ENCODE measurements at regions not wholly inside any gene's neighbourhood (a gene's known extent, or its start where the extent isn't known, plus 50 kb on each side); places are given as distances from the start of the nearest gene placed in this dataset.

DNA sequence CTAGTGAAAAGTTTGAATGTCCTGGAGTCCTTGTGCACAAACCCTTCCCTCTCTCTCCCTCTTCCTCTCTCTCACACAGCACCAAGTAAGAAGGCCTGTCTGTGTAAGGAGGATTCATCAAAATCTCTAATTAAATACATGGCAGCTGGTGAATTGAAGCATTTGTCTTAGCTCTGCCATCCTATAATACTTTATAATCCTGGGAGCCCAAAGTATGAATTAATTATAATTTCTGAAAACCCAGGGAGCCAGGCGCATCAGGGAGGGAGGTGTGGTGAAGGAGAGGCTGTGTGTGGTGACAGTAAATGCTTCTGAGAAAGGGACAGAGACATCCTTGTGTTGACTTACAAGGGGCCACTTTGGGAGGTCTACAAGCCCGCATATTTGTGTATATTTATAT lies 691.4 kb upstream of the EEF2KMT start:
- DNase-seq (ENCODE audit: extremely low spot score), result no peak
- TF ChIP-seq, protein P1, sequence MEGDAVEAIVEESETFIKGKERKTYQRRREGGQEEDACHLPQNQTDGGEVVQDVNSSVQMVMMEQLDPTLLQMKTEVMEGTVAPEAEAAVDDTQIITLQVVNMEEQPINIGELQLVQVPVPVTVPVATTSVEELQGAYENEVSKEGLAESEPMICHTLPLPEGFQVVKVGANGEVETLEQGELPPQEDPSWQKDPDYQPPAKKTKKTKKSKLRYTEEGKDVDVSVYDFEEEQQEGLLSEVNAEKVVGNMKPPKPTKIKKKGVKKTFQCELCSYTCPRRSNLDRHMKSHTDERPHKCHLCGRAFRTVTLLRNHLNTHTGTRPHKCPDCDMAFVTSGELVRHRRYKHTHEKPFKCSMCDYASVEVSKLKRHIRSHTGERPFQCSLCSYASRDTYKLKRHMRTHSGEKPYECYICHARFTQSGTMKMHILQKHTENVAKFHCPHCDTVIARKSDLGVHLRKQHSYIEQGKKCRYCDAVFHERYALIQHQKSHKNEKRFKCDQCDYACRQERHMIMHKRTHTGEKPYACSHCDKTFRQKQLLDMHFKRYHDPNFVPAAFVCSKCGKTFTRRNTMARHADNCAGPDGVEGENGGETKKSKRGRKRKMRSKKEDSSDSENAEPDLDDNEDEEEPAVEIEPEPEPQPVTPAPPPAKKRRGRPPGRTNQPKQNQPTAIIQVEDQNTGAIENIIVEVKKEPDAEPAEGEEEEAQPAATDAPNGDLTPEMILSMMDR (IDR thresholded peaks at IDR 0.05; ENCODE audit: control extremely low read depth, extremely low read depth, low read depth, missing control alignments), result no peak
- ChIA-PET CTCF (no interaction called here), POLR2A (no interaction called here)

DNA sequence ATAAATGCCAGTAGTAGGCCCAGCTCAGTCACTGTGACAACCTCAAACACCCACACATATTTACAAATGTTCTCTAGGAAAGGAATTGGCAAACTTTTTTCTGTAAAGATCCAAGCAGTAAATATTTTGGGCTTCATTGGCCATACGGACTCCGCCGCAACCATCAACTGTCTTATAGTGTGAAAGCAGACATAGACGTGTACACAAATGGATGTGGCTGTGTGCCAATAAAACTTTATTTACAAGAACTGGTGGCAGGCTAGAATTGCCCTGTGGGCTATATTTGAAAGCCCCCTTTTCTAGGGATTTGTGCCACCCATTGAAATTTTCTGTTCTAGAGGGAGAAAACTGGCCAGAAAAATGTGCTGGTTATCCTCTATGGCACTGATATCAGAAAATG lies 683.8 kb upstream of the EEF2KMT start:
- ChIA-PET CTCF (no interaction called here), POLR2A (no interaction called here)
- DNase-seq (ENCODE audit: extremely low spot score), result no peak
- TF ChIP-seq, protein P1 (IDR thresholded peaks at IDR 0.05; ENCODE audit: control extremely low read depth, extremely low read depth, low read depth, missing control alignments), result no peak

DNA sequence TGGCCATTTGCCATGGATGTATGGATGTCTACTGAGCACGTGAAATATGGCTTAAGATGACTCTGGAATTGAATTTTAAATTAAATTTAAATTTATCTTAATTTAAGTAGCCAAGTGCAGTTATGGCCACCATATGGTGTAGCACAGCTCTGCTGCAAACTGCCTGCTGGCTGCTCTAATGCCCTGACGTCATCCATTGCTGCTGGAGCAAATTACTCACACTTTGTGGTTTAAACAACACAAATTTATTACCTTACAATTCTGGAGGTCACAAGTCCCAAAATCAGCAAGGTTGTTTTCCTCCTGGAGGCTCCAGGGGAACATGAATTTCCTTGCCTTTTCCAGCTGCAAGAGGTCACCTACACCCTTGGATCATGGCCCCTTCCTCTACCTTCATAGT lies 679.3 kb upstream of the EEF2KMT start:
- ChIA-PET POLR2A (no interaction called here), CTCF (no interaction called here)
- no peak for DNase-seq (ENCODE audit: extremely low spot score)
- TF ChIP-seq, protein P1 (IDR thresholded peaks at IDR 0.05; ENCODE audit: control extremely low read depth, extremely low read depth, low read depth, missing control alignments), result no peak

DNA sequence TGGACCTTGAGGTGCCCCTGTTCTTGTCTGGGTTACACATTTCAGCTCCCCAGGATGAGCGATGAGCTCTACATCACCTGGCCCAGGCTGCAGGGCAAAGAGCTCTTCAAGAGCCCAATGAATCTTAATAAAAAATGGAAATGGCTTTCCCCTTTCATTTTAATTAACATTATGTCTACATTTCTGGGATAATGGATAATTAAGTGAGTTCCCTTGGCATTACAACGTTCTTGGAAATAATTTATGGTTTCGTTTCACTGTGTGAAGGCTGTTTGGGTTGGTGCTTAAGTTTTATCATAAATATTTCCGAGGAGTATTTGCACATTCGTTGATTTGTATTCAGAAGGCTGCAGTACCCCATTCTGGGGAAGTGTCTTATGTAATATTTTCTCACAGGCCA lies 678.3 kb upstream of the EEF2KMT start:
- ChIA-PET POLR2A (no interaction called here), CTCF (interaction anchor here (0.8 kb wide), 1 partner anchor 11 kb away, joined by 3 read pairs; no protein-coding TSS in a partner anchor)
- DNase-seq (ENCODE audit: extremely low spot score), result no peak
- TF ChIP-seq, protein P1 (IDR thresholded peaks at IDR 0.05; ENCODE audit: control extremely low read depth, extremely low read depth, low read depth, missing control alignments), result no peak

DNA sequence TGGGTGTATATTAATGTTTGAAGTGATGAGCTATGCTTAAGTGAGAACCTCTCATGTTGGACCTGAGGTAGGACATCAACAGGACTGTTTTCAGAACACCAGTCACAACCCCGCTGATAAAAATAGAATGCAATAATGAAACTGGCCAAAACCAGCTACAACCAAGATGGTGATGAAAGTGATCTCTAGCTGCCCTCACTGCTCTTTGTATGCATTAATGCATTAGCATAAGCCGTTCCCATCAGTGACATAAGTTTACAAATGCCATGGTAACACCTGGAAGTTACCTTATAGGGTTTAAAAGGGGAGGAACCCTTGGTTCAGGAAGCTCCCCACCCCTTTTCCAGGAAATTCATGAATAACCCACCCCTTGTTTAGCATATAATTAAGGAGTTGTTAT lies 672.5 kb upstream of the EEF2KMT start:
- no peak for DNase-seq (ENCODE audit: extremely low spot score)
- TF ChIP-seq, protein P1 (IDR thresholded peaks at IDR 0.05; ENCODE audit: control extremely low read depth, extremely low read depth, low read depth, missing control alignments), result no peak
- ChIA-PET POLR2A (no interaction called here), CTCF (interaction anchor here (1.6 kb wide), 1 partner anchor 10 kb away, joined by 3 read pairs; no protein-coding TSS in a partner anchor)

DNA sequence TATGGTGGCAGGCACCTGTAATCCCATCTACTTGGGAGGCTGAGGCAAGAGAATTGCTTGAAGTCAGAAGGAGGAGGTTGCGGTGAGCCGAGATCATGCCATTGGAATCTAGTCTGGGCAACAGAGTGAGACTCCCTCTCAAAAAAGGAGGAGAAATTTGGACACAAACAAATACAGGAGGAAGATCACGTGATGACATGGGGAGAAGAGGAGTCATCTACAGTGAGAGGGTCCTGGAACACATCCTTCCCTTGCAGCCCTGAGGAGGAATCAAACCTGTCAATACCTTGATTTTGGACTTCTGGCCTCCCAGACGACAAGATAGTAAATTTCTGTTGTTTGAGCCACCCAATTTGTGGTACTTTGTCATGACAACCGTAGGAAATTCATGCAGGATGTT lies 671.9 kb upstream of the EEF2KMT start:
- ChIA-PET CTCF (interaction anchor here (1.6 kb wide), 1 partner anchor 10 kb away, joined by 3 read pairs; no protein-coding TSS in a partner anchor), POLR2A (no interaction called here)
- TF ChIP-seq, protein P1 (IDR thresholded peaks at IDR 0.05; ENCODE audit: control extremely low read depth, extremely low read depth, low read depth, missing control alignments), result no peak
- no peak for DNase-seq (ENCODE audit: extremely low spot score)

DNA sequence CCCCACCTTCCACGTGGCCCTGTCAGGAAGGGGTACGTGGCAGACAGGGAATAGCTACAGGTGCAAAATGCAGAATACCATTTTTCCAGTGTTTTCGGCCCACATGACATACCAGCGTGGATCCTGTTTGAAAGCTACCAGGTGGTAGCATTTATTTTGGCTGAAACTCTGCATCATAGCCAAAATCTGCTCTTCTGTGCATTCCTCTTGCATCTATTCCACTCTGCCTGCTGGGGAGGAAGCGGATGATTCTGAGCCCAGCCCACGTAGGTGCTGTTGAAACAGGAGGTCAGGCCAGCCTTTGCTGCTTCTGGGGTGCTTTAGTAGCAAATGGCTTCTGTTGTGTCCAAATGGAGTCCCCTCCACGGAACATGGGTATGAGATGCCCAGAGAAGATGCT lies 670.9 kb upstream of the EEF2KMT start:
- TF ChIP-seq, protein P1 (IDR thresholded peaks at IDR 0.05; ENCODE audit: control extremely low read depth, extremely low read depth, low read depth, missing control alignments), result no peak
- CTCF ChIA-PET, result no interaction called here
- POLR2A ChIA-PET, result no interaction called here
- DNase-seq (ENCODE audit: extremely low spot score), result no peak
